A673 (cell line): ENCODE measurements at regions not wholly inside any gene's neighbourhood (a gene's known extent, or its start where the extent isn't known, plus 50 kb on each side); places are given as distances from the start of the nearest gene placed in this dataset.

ENCODE experiments used
- BruUV-seq: library from RNA; stranded (reverse); fragments of 400-500 nt; replicated peaks from 2 replicates; lab custom pipeline; 2021; lab: Mats Ljungman, UMichigan
- CTCF ChIA-PET: fragments of 300-600 bp; sonication (Branson Sonifier 250); formaldehyde crosslinking; loops from one replicate; lab custom pipeline; 2022; ENCODE audit warnings: antibody characterized with exemption; lab: Charles Lee
- POLR2A ChIA-PET: fragments of 300-600 bp; sonication (Branson Sonifier 250); formaldehyde crosslinking; loops from one replicate; lab custom pipeline; 2022; ENCODE audit warnings: antibody characterized with exemption; ENCODE audit not compliant: low non-redundant PET; lab: Charles Lee
- DNase-seq: peaks from one replicate; pipeline ENCODE4 v3.0.0-alpha.2; 2015; ENCODE audit warnings: low spot score
- H3K27ac ChIP-seq: fragments of 200-600 bp; sonication (generic); 2 replicates; pipeline ENCODE4 v1.5.1; 2016; ENCODE audit warnings: mixed run types, low read depth, mild to moderate bottlenecking, mixed read lengths, antibody characterized with exemption, low read length; ENCODE audit not compliant: poor library complexity, severe bottlenecking
- H3K27me3 ChIP-seq: fragments of 200-600 bp; sonication (generic); replicated peaks from 2 replicates; pipeline ENCODE4 v1.6.1; 2017; ENCODE audit warnings: mixed run types, low read depth, mild to moderate bottlenecking, mixed read lengths, antibody characterized with exemption, low read length; ENCODE audit not compliant: insufficient read depth, poor library complexity
- H3K36me3 ChIP-seq: fragments of 200-600 bp; sonication (generic); 2 replicates; pipeline ENCODE4 v1.6.1; 2016; ENCODE audit warnings: mixed run types, mild to moderate bottlenecking, mixed read lengths, antibody characterized with exemption, low read length; ENCODE audit not compliant: insufficient read depth, poor library complexity, severe bottlenecking
- H3K4me1 ChIP-seq: fragments of 200-600 bp; sonication (generic); 2 replicates; pipeline ENCODE4 v1.6.1; 2017; ENCODE audit warnings: mixed run types, mild to moderate bottlenecking, mixed read lengths, antibody characterized with exemption, low read length; ENCODE audit not compliant: insufficient read depth, poor library complexity, severe bottlenecking
- H3K4me3 ChIP-seq: fragments of 200-600 bp; sonication (generic); 2 replicates; pipeline ENCODE4 v1.5.1; 2016; ENCODE audit warnings: low read depth, mixed run types, mild to moderate bottlenecking, mixed read lengths, low read length; ENCODE audit not compliant: poor library complexity, severe bottlenecking
- H3K9me3 ChIP-seq: fragments of 200-600 bp; sonication (generic); 2 replicates; pipeline ENCODE4 v1.6.1; 2016; ENCODE audit warnings: mixed run types, low read depth, mild to moderate bottlenecking, mixed read lengths, antibody characterized with exemption, low read length; ENCODE audit not compliant: poor library complexity, severe bottlenecking
- CTCF ChIP-seq: fragments of 300-800, 200-600 bp; sonication (generic); conservative IDR thresholded peaks from 2 replicates; pipeline ENCODE4 v1.5.1; 2017; ENCODE audit warnings: low read depth, mild to moderate bottlenecking, antibody characterized with exemption, low read length, moderate library complexity, mixed read lengths
- EZH2 ChIP-seq: fragments of 200-600 bp; sonication (generic); IDR thresholded peaks from 2 replicates; pipeline ENCODE4 v1.6.1; 2017; ENCODE audit warnings: borderline replicate concordance, low read depth, mild to moderate bottlenecking, mixed read lengths, antibody characterized with exemption, low read length; ENCODE audit not compliant: poor library complexity, severe bottlenecking
- intact Hi-C: fragments of 100-400 bp; cut with micrococcal nuclease; formaldehyde crosslinking; loops from one replicate; pipeline ENCODE4 v1.10.0; 2022; ENCODE audit not compliant: unreplicated experiment

DNA sequence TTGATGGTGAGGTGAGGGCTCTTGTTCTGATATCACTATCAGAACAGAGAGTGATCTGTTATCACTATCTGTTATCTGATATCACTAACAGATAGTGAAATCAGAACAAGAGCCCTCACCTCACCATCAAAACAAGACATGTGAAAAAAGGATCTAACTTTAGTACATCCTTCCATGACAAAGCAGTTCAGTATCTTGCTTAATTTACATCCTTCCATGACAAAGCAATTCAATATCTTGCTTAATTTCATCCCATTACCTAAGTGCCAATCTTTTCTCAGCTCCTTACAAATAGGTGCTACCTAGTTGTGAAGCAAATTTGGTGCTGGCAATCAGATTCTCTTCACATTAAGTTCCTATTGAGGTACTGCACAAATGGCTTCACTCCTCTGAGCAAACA, 1865.6 kb upstream of the FLRT2 start:
- intact Hi-C loops: no loop called here
- TF ChIP-seq EZH2: no peak
- no peak for TF ChIP-seq CTCF
- no peak for DNase-seq
- no peak overlapping the region for H3K27ac ChIP-seq
- no peak overlapping the region for H3K4me3 ChIP-seq
- no peaks in the 10 kb centered on the region for H3K4me1 ChIP-seq
- H3K9me3 ChIP-seq: no peaks in the 10 kb centered on the region
- BruUV-seq: no TSS peak
- CTCF ChIA-PET: no interaction called here
- H3K27me3 ChIP-seq: no peaks in the 10 kb centered on the region
- POLR2A ChIA-PET: no interaction called here
- H3K36me3 ChIP-seq: no peaks in the 10 kb centered on the region

GRCh38 chr14:83689265-83689664, 1840.7 kb upstream of the FLRT2 start:
- no peaks in the 10 kb centered on the region for H3K36me3 ChIP-seq
- H3K4me1 ChIP-seq: no peaks in the 10 kb centered on the region
- intact Hi-C loops: no loop called here
- POLR2A ChIA-PET: no interaction called here
- no peak for DNase-seq
- BruUV-seq: no TSS peak
- CTCF ChIA-PET: no interaction called here
- H3K27ac ChIP-seq: no peak overlapping the region
- no peaks in the 10 kb centered on the region for H3K27me3 ChIP-seq
- no peak overlapping the region for H3K4me3 ChIP-seq
- TF ChIP-seq EZH2 (no peak), CTCF (no peak)
- peaks cover 10% of the 10 kb centered on the region for H3K9me3 ChIP-seq

- DNase-seq: no peak
- H3K27ac ChIP-seq: no peak overlapping the region
- no peak overlapping the region for H3K4me3 ChIP-seq
- no TSS peak for BruUV-seq
- no peaks in the 10 kb centered on the region for H3K36me3 ChIP-seq
- H3K9me3 ChIP-seq: no peaks in the 10 kb centered on the region
- no peaks in the 10 kb centered on the region for H3K27me3 ChIP-seq
- CTCF ChIA-PET: no interaction called here
- TF ChIP-seq EZH2: no peak
- TF ChIP-seq CTCF: no peak
- intact Hi-C loops: no loop called here
- POLR2A ChIA-PET: no interaction called here
- H3K4me1 ChIP-seq: no peaks in the 10 kb centered on the region
Measured at GRCh38 chr14:83697099-83697498, 1832.8 kb upstream of the FLRT2 start.
